ENCODE measurements at regions not wholly inside any gene's neighbourhood (a gene's known extent, or its start where the extent isn't known, plus 50 kb on each side); places are given as distances from the start of the nearest gene placed in this dataset.

DNA sequence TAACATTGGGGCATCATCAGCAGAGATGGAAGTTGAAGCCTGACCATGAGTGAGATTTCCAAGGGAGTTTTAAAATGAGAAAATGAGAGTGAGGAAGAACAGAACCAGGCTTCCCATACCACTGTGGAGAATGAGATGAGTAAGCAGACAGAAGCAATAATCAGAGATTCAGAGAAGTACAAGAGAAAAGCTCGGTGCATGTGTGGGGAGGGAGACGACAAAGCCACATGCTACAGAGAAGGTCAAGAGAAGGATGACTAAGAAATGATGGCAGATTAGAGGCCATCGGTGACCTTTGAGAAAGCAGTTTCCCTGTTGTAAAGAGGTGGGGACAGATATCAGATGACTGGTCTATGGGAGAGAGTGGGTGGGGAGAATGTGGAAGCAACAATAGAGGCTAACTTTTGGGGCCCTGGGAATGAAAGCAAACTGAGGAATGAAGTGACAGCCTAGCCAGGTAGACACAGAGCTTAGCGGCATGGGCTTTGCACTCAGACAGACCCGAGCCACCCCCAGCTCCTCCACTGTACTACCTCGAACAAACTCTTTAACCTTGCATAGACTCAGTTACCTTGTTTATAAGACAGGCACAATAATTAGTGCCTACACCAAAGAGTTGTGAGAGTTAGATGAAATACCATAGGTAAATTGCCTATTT, 207.7 kb downstream of the PIK3R1 start:
- WGBS, 2 experiments (ENCODE audit: insufficient coverage in 1 of 2, insufficient read length in 1 of 2) = 90 to 92% methylated on average over 6 of the region's 6 CpGs
- H3K27me3 Mint-ChIP-seq (ENCODE audit: insufficient read depth) = no peaks in the 10 kb centered on the region
- peaks cover 22% of the 10 kb centered on the region for H3K4me1 Mint-ChIP-seq
- no peaks in the 10 kb centered on the region for H3K27me3 ChIP-seq (ENCODE audit: control insufficient read depth, insufficient read depth, low read length, poor library complexity, severe bottlenecking)
- no peak for DNase-seq
- TF ChIP-seq, protein P1, sequence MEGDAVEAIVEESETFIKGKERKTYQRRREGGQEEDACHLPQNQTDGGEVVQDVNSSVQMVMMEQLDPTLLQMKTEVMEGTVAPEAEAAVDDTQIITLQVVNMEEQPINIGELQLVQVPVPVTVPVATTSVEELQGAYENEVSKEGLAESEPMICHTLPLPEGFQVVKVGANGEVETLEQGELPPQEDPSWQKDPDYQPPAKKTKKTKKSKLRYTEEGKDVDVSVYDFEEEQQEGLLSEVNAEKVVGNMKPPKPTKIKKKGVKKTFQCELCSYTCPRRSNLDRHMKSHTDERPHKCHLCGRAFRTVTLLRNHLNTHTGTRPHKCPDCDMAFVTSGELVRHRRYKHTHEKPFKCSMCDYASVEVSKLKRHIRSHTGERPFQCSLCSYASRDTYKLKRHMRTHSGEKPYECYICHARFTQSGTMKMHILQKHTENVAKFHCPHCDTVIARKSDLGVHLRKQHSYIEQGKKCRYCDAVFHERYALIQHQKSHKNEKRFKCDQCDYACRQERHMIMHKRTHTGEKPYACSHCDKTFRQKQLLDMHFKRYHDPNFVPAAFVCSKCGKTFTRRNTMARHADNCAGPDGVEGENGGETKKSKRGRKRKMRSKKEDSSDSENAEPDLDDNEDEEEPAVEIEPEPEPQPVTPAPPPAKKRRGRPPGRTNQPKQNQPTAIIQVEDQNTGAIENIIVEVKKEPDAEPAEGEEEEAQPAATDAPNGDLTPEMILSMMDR (conservative IDR thresholded peaks at IDR 0.05) = no peak
- H3K4me3 Mint-ChIP-seq = no peak overlapping the region
- H3K4me1 ChIP-seq (ENCODE audit: control insufficient read depth, insufficient read depth, low read length) = peaks cover 12% of the 10 kb centered on the region
- H3K9me3 ChIP-seq (ENCODE audit: control insufficient read depth, low read length) = no peaks in the 10 kb centered on the region
- no peak overlapping the region for H3K27ac ChIP-seq (ENCODE audit: low read depth, low read length)
- H3K27ac Mint-ChIP-seq = no peak overlapping the region
- H3K9me3 Mint-ChIP-seq = no peaks in the 10 kb centered on the region
- H3K9ac ChIP-seq (ENCODE audit: extremely low read depth, low read length, poor library complexity, severe bottlenecking) = no peak overlapping the region
- H3K36me3 Mint-ChIP-seq (ENCODE audit: low read depth) = no peaks in the 10 kb centered on the region
- H3K4me3 ChIP-seq (ENCODE audit: low read length) = no peak overlapping the region
- H3K36me3 ChIP-seq (ENCODE audit: control insufficient read depth, insufficient read depth, low read length) = no peaks in the 10 kb centered on the region

DNA sequence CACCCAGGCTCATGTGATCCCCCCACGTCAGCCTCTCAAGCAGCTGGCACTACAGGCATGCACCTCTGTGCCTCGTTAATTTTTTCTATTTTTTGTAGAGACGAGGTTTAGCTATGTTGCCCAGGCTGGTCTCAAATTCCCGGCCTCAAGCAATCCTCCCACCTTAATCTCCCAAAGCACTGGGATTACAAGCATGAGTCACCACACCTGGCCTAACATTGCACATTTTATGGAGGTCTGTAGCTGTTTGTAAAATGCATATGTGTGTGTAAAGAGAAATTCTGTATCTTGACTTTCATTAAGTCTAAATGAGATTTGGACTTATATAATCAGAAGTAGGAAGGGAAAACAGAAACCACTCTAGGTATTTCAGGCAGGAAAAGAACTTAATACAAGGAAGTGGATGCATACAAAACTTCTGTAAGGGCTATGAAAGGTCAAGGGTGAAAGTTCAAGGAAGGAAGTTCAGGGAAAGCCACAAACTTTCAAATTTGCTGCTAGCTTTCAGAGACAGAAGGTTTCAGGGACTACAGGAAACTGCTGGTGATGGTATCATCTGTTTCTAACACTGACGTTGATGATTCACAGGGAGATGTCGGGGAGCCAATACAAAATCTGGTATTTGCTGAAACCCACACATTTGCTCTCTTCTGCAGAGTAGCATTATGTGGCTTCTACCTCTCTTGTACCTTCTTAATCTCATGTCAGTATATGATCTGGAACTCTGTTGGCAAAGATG, 209.4 kb downstream of the PIK3R1 start:
- peaks cover 15% of the 10 kb centered on the region for H3K4me1 Mint-ChIP-seq
- no peak overlapping the region for H3K4me3 ChIP-seq (ENCODE audit: low read length)
- H3K9ac ChIP-seq (ENCODE audit: extremely low read depth, low read length, poor library complexity, severe bottlenecking) = no peak overlapping the region
- no peaks in the 10 kb centered on the region for H3K9me3 Mint-ChIP-seq
- H3K4me1 ChIP-seq (ENCODE audit: control insufficient read depth, insufficient read depth, low read length) = peaks cover 7% of the 10 kb centered on the region
- no peak overlapping the region for H3K27ac ChIP-seq (ENCODE audit: low read depth, low read length)
- H3K27me3 ChIP-seq (ENCODE audit: control insufficient read depth, insufficient read depth, low read length, poor library complexity, severe bottlenecking) = no peaks in the 10 kb centered on the region
- TF ChIP-seq, protein P1 (conservative IDR thresholded peaks at IDR 0.05) = no peak
- 92 to 100% methylated on average over 5 to 6 of the region's 6 CpGs for WGBS, 2 experiments (ENCODE audit: insufficient coverage in 1 of 2, insufficient read length in 1 of 2)
- H3K4me3 Mint-ChIP-seq = no peak overlapping the region
- no peaks in the 10 kb centered on the region for H3K27me3 Mint-ChIP-seq (ENCODE audit: insufficient read depth)
- H3K36me3 ChIP-seq (ENCODE audit: control insufficient read depth, insufficient read depth, low read length) = no peaks in the 10 kb centered on the region
- DNase-seq = no peak
- H3K27ac Mint-ChIP-seq = no peak overlapping the region
- H3K36me3 Mint-ChIP-seq (ENCODE audit: low read depth) = no peaks in the 10 kb centered on the region
- H3K9me3 ChIP-seq (ENCODE audit: control insufficient read depth, low read length) = no peaks in the 10 kb centered on the region

DNA sequence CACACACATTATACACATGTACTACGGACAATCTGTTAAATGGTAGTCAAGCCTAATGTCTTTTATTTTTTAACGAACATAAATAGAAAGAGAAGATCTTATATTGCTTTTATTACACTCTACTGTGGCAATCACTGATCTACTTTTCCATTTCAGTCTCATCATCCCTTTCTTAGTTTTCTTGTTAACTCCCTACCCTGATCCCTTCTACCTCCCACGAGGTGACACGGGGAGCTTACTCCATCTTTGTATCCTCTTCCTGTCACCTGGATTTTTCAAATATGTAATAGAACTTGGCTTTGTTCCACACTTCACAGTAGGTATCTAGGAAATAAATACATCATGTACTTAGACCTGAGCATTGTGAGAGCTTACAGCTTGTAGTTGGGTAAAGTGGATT, 211.0 kb downstream of the PIK3R1 start:
- TF ChIP-seq, protein P1 (conservative IDR thresholded peaks at IDR 0.05) = no peak
- Mint-ChIP-seq H3K36me3 (ENCODE audit: low read depth) (no peaks in the 10 kb centered on the region), H3K9me3 (no peaks in the 10 kb centered on the region), H3K4me3 (no peak overlapping the region), H3K27me3 (ENCODE audit: insufficient read depth) (no peaks in the 10 kb centered on the region), H3K4me1 (peaks cover 9% of the 10 kb centered on the region), H3K27ac (no peak overlapping the region)
- H3K4me1 ChIP-seq (ENCODE audit: control insufficient read depth, insufficient read depth, low read length) = peaks cover 2% of the 10 kb centered on the region
- no peak for DNase-seq
- H3K27ac ChIP-seq (ENCODE audit: low read depth, low read length) = no peak overlapping the region
- H3K36me3 ChIP-seq (ENCODE audit: control insufficient read depth, insufficient read depth, low read length) = no peaks in the 10 kb centered on the region
- no peak overlapping the region for H3K9ac ChIP-seq (ENCODE audit: extremely low read depth, low read length, poor library complexity, severe bottlenecking)
- H3K4me3 ChIP-seq (ENCODE audit: low read length) = no peak overlapping the region
- peaks cover under 1% of the 10 kb centered on the region for H3K27me3 ChIP-seq (ENCODE audit: control insufficient read depth, insufficient read depth, low read length, poor library complexity, severe bottlenecking)
- H3K9me3 ChIP-seq (ENCODE audit: control insufficient read depth, low read length) = no peaks in the 10 kb centered on the region
- WGBS, 2 experiments (ENCODE audit: insufficient coverage in 1 of 2, insufficient read length in 1 of 2) = 94% methylated on average over 4 of the region's 4 CpGs; no CpG with 5 or more reads in 1 of the 2 experiments
